ENCODE measurements at regions not wholly inside any gene's neighbourhood (a gene's known extent, or its start where the extent isn't known, plus 50 kb on each side); places are given as distances from the start of the nearest gene placed in this dataset.

DNA sequence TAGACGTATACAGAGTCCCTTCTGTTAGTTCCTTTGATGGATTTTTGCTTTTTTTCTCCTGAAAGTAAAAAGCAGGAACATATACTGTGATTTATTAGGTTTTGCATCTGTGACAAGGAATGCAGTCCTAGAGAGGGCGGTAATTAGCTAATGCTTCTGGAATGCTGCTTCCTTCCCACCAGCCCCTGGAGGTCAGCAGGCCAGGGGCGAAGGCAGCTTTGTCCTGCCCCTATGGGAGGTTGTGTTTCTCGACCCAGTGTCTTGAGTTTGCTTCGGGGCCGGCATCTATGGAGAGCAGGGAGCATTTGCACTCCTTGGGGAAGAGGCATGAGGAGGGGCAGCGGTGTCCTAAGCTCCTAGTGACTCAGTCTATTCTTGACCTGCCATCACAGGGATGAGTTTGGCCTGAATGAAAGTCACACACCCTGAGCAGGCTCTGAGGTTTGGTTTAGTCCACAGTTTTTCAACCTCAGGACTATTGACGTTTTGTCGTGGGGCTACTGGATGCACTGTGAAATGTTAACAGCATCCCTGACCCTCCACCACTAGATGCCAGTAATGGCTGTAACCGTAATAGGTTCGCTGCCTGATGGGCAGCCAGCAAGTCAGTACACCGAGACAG lies 85.0 kb upstream of the KCNJ15 start:
- peaks cover 24% of the 10 kb centered on the region for H3K4me1 ChIP-seq (ENCODE audit: insufficient read depth, low read length)
- peak overlapping the region; percentile 55 for H3K4me2 ChIP-seq (ENCODE audit: insufficient read depth, low read length)
- no peaks in the 10 kb centered on the region for H3K27me3 ChIP-seq (ENCODE audit: insufficient read depth, low read length)
- H3K4me3 ChIP-seq (ENCODE audit: insufficient read depth, low read length) = peak overlapping the region; percentile 6
- peak overlapping the region; percentile 55 for H2AFZ ChIP-seq (ENCODE audit: low read length)
- H4K20me1 ChIP-seq (ENCODE audit: insufficient read depth, low read length) = no peaks in the 10 kb centered on the region
- H3K36me3 ChIP-seq (ENCODE audit: insufficient read depth, low read length) = no peaks in the 10 kb centered on the region
- TF ChIP-seq, protein P1, sequence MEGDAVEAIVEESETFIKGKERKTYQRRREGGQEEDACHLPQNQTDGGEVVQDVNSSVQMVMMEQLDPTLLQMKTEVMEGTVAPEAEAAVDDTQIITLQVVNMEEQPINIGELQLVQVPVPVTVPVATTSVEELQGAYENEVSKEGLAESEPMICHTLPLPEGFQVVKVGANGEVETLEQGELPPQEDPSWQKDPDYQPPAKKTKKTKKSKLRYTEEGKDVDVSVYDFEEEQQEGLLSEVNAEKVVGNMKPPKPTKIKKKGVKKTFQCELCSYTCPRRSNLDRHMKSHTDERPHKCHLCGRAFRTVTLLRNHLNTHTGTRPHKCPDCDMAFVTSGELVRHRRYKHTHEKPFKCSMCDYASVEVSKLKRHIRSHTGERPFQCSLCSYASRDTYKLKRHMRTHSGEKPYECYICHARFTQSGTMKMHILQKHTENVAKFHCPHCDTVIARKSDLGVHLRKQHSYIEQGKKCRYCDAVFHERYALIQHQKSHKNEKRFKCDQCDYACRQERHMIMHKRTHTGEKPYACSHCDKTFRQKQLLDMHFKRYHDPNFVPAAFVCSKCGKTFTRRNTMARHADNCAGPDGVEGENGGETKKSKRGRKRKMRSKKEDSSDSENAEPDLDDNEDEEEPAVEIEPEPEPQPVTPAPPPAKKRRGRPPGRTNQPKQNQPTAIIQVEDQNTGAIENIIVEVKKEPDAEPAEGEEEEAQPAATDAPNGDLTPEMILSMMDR (IDR thresholded peaks at IDR 0.05; ENCODE audit: extremely low read depth, low read depth, low read length) = peak; percentile 54
- DNase-seq (ENCODE audit: insufficient read length, low spot score, missing footprints) = peak; percentile 73
- no peaks in the 10 kb centered on the region for H3K9me3 ChIP-seq (ENCODE audit: low read depth, low read length)
- H3K27ac ChIP-seq (ENCODE audit: low read depth, low read length) = peak overlapping the region; percentile 72
- H3K79me2 ChIP-seq (ENCODE audit: insufficient read depth, low read length) = no peaks in the 10 kb centered on the region

DNA sequence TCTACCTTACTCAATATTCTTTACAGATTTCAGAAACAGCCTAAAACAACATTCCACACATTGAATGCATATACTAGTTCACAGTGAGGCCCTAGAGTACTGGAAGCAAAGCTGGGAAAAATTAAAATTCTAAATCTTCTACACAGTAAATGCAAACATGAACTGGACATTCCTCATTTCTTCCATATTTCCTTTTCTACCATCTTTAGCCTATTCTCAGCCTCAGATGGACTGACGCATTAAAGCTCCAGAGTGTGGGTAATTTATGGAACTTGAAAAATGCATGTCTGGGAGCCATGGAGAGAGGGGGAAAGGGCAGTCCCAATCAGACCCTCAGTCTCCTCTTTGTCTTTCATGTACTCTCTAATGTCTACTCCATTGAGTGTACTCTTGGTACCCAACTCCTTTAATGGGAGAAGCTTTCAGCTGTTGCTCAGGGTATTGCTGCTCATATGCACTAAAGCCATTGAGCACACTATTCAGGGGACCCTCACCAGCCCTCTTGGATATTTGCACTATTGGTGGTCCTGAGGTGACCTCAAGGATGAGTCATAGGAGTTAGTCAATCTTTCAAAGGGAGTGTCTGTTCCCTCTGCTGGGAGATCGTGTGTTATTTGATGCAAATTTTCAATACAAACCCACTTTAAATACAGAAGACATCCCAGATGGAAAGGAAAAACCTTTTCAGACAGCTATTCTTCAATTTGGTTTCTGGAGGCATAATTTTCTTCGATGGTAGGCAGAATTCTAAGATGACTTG lies 83.3 kb upstream of the KCNJ15 start:
- no peak overlapping the region for H3K27ac ChIP-seq (ENCODE audit: low read depth, low read length)
- no peaks in the 10 kb centered on the region for H3K36me3 ChIP-seq (ENCODE audit: insufficient read depth, low read length)
- no peak overlapping the region for H3K4me2 ChIP-seq (ENCODE audit: insufficient read depth, low read length)
- TF ChIP-seq, protein P1 (IDR thresholded peaks at IDR 0.05; ENCODE audit: extremely low read depth, low read depth, low read length) = no peak
- no peaks in the 10 kb centered on the region for H3K79me2 ChIP-seq (ENCODE audit: insufficient read depth, low read length)
- no peak for DNase-seq (ENCODE audit: insufficient read length, low spot score, missing footprints)
- H2AFZ ChIP-seq (ENCODE audit: low read length) = no peak overlapping the region
- no peak overlapping the region for H3K4me3 ChIP-seq (ENCODE audit: insufficient read depth, low read length)
- no peaks in the 10 kb centered on the region for H3K9me3 ChIP-seq (ENCODE audit: low read depth, low read length)
- H3K27me3 ChIP-seq (ENCODE audit: insufficient read depth, low read length) = no peaks in the 10 kb centered on the region
- no peaks in the 10 kb centered on the region for H4K20me1 ChIP-seq (ENCODE audit: insufficient read depth, low read length)
- peaks cover 24% of the 10 kb centered on the region for H3K4me1 ChIP-seq (ENCODE audit: insufficient read depth, low read length)

DNA sequence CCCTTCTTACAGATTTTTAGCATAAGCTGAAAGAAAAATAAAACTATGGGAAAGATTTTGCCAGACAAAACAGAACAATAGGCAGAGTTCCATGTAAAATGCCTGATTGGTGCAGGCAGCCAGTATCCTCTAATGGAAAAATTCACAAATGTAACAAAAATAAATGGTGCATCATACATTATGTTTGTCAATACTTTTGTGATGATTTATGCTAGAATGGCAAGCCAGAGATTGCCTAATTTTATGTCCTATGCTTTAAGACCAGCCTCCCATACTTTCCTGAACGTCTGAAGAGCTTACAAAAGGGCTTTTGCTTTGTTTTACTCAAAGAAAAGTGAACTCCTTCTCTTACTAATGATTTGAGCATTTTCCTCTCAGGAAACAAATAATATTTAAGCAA lies 81.5 kb upstream of the KCNJ15 start:
- DNase-seq (ENCODE audit: insufficient read length, low spot score, missing footprints) = no peak
- no peak overlapping the region for H3K4me2 ChIP-seq (ENCODE audit: insufficient read depth, low read length)
- no peaks in the 10 kb centered on the region for H4K20me1 ChIP-seq (ENCODE audit: insufficient read depth, low read length)
- peak overlapping the region; percentile 5 for H3K27ac ChIP-seq (ENCODE audit: low read depth, low read length)
- no peaks in the 10 kb centered on the region for H3K9me3 ChIP-seq (ENCODE audit: low read depth, low read length)
- peak overlapping the region; percentile 36 for H2AFZ ChIP-seq (ENCODE audit: low read length)
- no peaks in the 10 kb centered on the region for H3K79me2 ChIP-seq (ENCODE audit: insufficient read depth, low read length)
- TF ChIP-seq, protein P1 (IDR thresholded peaks at IDR 0.05; ENCODE audit: extremely low read depth, low read depth, low read length) = no peak
- H3K36me3 ChIP-seq (ENCODE audit: insufficient read depth, low read length) = no peaks in the 10 kb centered on the region
- no peaks in the 10 kb centered on the region for H3K27me3 ChIP-seq (ENCODE audit: insufficient read depth, low read length)
- peaks cover 21% of the 10 kb centered on the region for H3K4me1 ChIP-seq (ENCODE audit: insufficient read depth, low read length)
- H3K4me3 ChIP-seq (ENCODE audit: insufficient read depth, low read length) = no peak overlapping the region

DNA sequence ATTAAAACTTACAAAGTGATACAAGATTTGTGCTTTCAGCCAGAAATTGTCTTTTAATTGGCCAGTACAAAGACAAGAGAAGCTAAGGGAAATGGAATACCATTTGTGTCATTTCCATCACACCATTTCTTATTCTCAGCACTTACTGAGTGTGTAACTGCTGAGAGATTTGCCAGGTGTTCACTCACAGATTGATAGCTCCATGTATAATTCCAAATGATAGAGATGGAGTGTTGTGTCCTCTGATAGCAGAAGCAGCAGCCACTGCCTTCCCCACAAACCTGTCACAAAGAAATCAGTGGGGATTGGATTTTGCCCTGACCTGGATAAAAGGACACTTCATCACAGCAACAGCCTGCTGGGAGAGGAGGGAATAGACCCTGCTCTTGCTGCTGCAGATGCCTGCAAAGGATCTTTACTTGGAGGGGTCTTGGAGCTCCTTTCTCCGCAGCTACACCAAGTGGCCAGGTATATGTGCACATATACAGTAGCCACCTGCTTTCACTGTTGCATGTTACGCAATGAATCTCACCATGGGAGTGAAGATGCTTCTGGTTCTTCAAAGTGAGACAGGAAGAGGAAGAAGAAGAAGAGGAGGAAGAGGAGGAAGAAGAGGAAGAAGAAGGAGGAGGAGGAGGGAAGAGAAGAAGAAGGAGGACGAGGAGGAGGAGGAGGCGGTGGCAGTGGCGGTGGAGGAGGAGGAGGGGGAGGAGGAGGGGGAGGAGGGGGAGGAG lies 78.7 kb upstream of the KCNJ15 start:
- no peaks in the 10 kb centered on the region for H4K20me1 ChIP-seq (ENCODE audit: insufficient read depth, low read length)
- no peak overlapping the region for H3K4me3 ChIP-seq (ENCODE audit: insufficient read depth, low read length)
- H3K27me3 ChIP-seq (ENCODE audit: insufficient read depth, low read length) = no peaks in the 10 kb centered on the region
- H3K9me3 ChIP-seq (ENCODE audit: low read depth, low read length) = no peaks in the 10 kb centered on the region
- no peaks in the 10 kb centered on the region for H3K36me3 ChIP-seq (ENCODE audit: insufficient read depth, low read length)
- no peak for DNase-seq (ENCODE audit: insufficient read length, low spot score, missing footprints)
- H3K4me2 ChIP-seq (ENCODE audit: insufficient read depth, low read length) = no peak overlapping the region
- H3K27ac ChIP-seq (ENCODE audit: low read depth, low read length) = no peak overlapping the region
- H3K79me2 ChIP-seq (ENCODE audit: insufficient read depth, low read length) = no peaks in the 10 kb centered on the region
- no peak overlapping the region for H2AFZ ChIP-seq (ENCODE audit: low read length)
- no peaks in the 10 kb centered on the region for H3K4me1 ChIP-seq (ENCODE audit: insufficient read depth, low read length)
- TF ChIP-seq, protein P1 (IDR thresholded peaks at IDR 0.05; ENCODE audit: extremely low read depth, low read depth, low read length) = no peak
